ENCODE measurements at regions not wholly inside any gene's neighbourhood (a gene's known extent, or its start where the extent isn't known, plus 50 kb on each side); places are given as distances from the start of the nearest gene placed in this dataset.

DNA sequence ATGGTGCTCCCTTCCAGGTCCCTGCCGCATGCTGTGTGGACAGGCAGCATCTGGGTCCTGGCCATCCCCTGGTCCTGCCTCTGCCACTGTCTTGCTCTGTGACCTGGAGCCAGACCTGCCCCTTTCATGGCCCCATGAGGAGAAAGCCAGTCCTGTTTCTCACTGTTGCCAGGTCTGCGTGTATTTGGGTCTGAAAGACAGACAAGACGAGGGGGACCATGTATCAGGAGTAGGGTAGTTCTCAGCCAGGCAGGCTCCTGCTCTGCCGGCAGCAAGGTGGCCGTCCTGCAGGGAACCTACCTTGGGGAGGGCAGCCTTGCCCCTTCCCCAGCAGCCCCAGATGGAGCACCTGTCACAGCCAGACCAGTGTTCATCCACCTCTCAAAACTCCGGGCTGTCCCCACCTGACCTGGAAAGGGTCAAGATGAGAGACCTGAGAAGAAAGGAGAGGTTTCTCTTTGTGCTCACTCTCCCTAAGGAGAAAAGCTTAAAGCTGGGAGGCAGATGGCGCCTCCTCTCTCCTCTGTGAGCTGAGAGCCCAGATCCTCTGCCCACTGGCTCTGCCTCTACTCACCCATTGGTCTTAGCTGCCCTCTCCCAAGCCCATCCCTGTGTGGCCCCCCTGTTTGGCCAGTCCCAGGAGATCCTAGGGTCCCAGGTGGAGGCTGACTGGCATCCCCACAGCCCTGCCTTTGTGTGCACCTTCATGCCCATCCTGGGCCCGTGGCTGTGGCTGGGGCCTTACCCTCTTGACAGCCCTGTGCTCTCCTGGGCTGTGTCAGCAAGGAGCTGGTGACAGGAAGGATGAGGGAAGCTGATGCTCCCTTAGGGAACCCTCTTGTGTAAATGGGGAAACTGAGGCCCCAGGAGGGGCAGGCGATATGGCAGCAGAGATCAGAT, 116.1 kb upstream of the PCBD1 start:
- H3K4me3 ChIP-seq (ENCODE audit: low read depth in 1 of 2, low read length in 2 of 2) = no peak overlapping the region
- H3K4me1 ChIP-seq (ENCODE audit: control insufficient read depth in 1 of 2, insufficient read depth in 2 of 2, low read length in 2 of 2) = no peaks in the 10 kb centered on the region
- no peaks in the 10 kb centered on the region for H3K36me3 ChIP-seq (ENCODE audit: control insufficient read depth in 1 of 2, insufficient read depth in 2 of 2, low read length in 2 of 2)
- peaks cover 0 to 2% of the 10 kb centered on the region in 2 donors for H3K27me3 ChIP-seq (ENCODE audit: control insufficient read depth in 1 of 2, insufficient read depth in 2 of 2, low read length in 2 of 2)
- no peak overlapping the region for H3K27ac ChIP-seq (ENCODE audit: low read depth, low read length)
- H3K9me3 ChIP-seq (ENCODE audit: control insufficient read depth in 1 of 2, low read length in 2 of 2) = no peaks in the 10 kb centered on the region
- no peak overlapping the region for H3K9ac ChIP-seq (ENCODE audit: low read depth in 1 of 2, low read length in 2 of 2)

DNA sequence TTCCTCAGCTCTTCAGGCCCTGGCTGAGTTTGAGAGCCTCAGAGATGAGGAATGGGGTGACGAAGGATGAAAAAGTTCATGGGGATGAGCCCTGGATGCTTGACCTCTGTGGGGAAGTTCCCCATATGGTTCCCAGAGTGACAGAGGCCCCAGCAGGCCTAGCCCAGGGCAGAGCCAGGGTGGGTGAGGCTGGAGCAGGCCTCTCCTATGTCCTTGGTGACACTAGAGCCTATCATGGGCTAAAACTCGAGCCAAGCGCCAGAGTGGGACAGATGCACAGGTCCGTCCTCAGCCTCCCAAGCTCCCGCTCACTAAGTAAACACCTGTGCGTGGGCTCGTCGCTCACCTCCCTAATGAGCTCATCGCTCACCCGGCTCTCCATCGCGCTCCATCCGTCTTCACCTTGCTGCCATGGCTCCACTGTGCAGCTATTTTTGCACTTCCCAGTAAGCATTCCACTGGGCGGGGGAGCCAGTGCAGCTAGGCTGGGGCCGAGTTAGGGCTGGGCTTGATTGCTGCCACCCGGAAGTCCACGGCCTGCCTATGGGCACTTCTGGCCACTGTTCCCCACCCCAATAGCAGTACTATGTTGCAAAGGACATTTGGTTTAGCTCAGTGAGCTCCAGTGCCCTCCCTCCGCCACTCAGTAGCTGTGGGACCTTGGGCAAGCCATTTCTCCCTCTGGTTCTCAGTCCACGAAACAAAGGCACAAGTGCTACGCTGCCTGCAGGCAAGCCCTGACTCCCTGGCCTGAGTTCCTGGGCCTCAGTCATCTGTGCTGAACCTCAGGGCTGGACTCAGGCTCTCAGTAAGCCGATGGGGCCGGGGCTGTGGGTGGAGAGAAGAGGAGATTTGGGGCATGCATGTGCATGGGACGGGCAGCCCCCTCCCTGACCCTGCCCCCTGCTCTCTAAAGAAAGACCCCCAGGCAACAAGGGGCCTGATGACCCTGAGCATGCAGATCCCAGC, 117.3 kb upstream of the PCBD1 start:
- no peak overlapping the region for H3K27ac ChIP-seq (ENCODE audit: low read depth, low read length)
- H3K36me3 ChIP-seq (ENCODE audit: control insufficient read depth in 1 of 2, insufficient read depth in 2 of 2, low read length in 2 of 2) = no peaks in the 10 kb centered on the region
- H3K4me3 ChIP-seq (ENCODE audit: low read depth in 1 of 2, low read length in 2 of 2) = no peak overlapping the region
- H3K4me1 ChIP-seq (ENCODE audit: control insufficient read depth in 1 of 2, insufficient read depth in 2 of 2, low read length in 2 of 2) = no peaks in the 10 kb centered on the region
- H3K9me3 ChIP-seq (ENCODE audit: control insufficient read depth in 1 of 2, low read length in 2 of 2) = no peaks in the 10 kb centered on the region
- H3K9ac ChIP-seq (ENCODE audit: low read depth in 1 of 2, low read length in 2 of 2) = no peak overlapping the region
- peaks cover 0 to 2% of the 10 kb centered on the region in 2 donors for H3K27me3 ChIP-seq (ENCODE audit: control insufficient read depth in 1 of 2, insufficient read depth in 2 of 2, low read length in 2 of 2)

DNA sequence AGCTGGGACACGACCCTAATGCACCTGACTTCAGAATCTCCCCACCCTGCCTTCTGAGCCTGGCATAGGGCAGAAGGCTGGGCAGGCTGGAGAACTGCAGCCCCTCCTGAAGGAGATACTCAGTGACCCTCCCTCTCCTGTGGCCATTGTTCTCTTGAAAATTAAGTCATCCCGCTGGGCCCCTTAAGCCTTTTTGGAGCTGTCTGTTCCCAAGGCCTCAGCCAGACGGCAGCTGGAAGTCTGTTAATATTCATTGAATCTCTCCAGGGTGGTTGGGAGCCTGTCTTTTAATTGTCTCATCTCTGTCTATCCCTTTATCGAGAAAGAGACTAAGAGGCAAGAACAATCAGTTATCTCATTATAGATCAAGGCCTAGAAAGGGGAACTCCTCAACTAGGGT, 118.1 kb upstream of the PCBD1 start:
- H3K9ac ChIP-seq (ENCODE audit: low read depth in 1 of 2, low read length in 2 of 2) = no peak overlapping the region
- no peak overlapping the region for H3K27ac ChIP-seq (ENCODE audit: low read depth, low read length)
- H3K27me3 ChIP-seq (ENCODE audit: control insufficient read depth in 1 of 2, insufficient read depth in 2 of 2, low read length in 2 of 2) = peaks cover 0 to 2% of the 10 kb centered on the region in 2 donors
- H3K36me3 ChIP-seq (ENCODE audit: control insufficient read depth in 1 of 2, insufficient read depth in 2 of 2, low read length in 2 of 2) = no peaks in the 10 kb centered on the region
- no peaks in the 10 kb centered on the region for H3K9me3 ChIP-seq (ENCODE audit: control insufficient read depth in 1 of 2, low read length in 2 of 2)
- no peaks in the 10 kb centered on the region for H3K4me1 ChIP-seq (ENCODE audit: control insufficient read depth in 1 of 2, insufficient read depth in 2 of 2, low read length in 2 of 2)
- H3K4me3 ChIP-seq (ENCODE audit: low read depth in 1 of 2, low read length in 2 of 2) = no peak overlapping the region

DNA sequence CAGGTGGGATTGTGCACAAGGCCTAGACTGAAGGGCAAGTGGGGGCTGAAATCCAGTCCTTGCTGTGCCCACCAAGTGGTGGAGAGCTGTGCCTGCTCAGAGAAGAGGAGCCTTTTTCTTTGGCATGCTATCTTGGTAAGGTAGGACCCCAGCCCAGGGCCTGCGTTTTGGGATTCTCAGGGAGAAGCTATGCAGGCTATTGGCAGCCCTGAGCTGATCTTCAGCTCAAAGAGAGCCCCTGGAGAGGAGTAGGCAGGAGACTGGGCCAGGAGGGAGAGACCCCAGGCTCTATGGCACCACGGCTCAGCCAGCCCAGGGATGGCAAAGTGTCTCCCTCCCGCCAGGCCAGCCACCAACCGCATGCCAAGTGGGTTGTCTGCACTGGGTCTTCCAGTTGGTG, 119.2 kb upstream of the PCBD1 start:
- Histone ChIP-seq H3K36me3 (ENCODE audit: control insufficient read depth in 1 of 2, insufficient read depth in 2 of 2, low read length in 2 of 2) (no peaks in the 10 kb centered on the region), H3K27ac (ENCODE audit: low read depth, low read length) (no peak overlapping the region), H3K4me3 (ENCODE audit: low read depth in 1 of 2, low read length in 2 of 2) (no peak overlapping the region), H3K27me3 (ENCODE audit: control insufficient read depth in 1 of 2, insufficient read depth in 2 of 2, low read length in 2 of 2) (peaks cover 0 to 6% of the 10 kb centered on the region in 2 donors), H3K9ac (ENCODE audit: low read depth in 1 of 2, low read length in 2 of 2) (no peak overlapping the region), H3K4me1 (ENCODE audit: control insufficient read depth in 1 of 2, insufficient read depth in 2 of 2, low read length in 2 of 2) (no peaks in the 10 kb centered on the region), H3K9me3 (ENCODE audit: control insufficient read depth in 1 of 2, low read length in 2 of 2) (no peaks in the 10 kb centered on the region)

DNA sequence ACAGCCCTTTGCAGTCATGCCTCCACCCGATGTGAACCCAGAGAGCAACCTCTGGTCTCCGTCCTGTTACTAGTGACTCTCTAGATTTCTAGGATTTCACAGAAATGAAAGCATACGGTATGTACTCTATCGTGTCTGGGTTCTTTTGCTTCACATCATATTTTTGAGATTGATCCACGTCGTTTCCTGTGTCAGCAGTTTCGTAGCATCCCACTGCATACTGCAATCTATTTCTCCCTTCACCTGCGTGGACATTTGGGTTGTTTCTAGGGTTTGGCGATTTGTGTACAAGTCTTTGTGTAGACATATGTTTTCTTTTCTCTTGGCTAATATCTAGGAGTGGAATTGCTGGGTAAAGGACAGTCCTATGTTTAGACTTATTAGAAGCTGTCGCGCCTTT, 119.8 kb upstream of the PCBD1 start:
- Histone ChIP-seq H3K4me1 (ENCODE audit: control insufficient read depth in 1 of 2, insufficient read depth in 2 of 2, low read length in 2 of 2) (no peaks in the 10 kb centered on the region), H3K9ac (ENCODE audit: low read depth in 1 of 2, low read length in 2 of 2) (no peak overlapping the region), H3K27ac (ENCODE audit: low read depth, low read length) (no peak overlapping the region), H3K27me3 (ENCODE audit: control insufficient read depth in 1 of 2, insufficient read depth in 2 of 2, low read length in 2 of 2) (peaks cover 0 to 8% of the 10 kb centered on the region in 2 donors), H3K9me3 (ENCODE audit: control insufficient read depth in 1 of 2, low read length in 2 of 2) (no peaks in the 10 kb centered on the region), H3K4me3 (ENCODE audit: low read depth in 1 of 2, low read length in 2 of 2) (no peak overlapping the region), H3K36me3 (ENCODE audit: control insufficient read depth in 1 of 2, insufficient read depth in 2 of 2, low read length in 2 of 2) (no peaks in the 10 kb centered on the region)

DNA sequence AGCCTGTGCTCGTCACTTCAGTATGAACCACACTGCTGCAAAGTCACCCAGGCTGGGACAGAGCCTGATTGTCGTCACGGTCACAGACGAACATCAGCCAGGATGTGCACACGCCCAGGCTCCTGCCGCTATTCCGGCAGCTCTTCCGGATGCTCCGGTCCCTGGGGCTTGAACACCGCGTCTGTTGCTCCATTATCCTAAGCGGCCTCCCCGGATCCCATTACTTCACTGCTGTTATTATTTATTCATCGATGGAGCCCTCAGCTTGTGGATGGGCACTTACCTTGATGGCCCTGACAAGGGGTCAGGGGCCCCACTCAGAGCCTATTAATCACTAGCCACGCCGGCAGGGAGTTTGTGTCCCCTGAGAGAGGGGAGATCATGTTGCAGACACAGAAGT, 120.8 kb upstream of the PCBD1 start:
- no peaks in the 10 kb centered on the region for H3K4me1 ChIP-seq (ENCODE audit: control insufficient read depth in 1 of 2, insufficient read depth in 2 of 2, low read length in 2 of 2)
- no peak overlapping the region for H3K9ac ChIP-seq (ENCODE audit: low read depth in 1 of 2, low read length in 2 of 2)
- H3K27me3 ChIP-seq (ENCODE audit: control insufficient read depth in 1 of 2, insufficient read depth in 2 of 2, low read length in 2 of 2) = peaks cover 0 to 8% of the 10 kb centered on the region in 2 donors
- H3K4me3 ChIP-seq (ENCODE audit: low read depth in 1 of 2, low read length in 2 of 2) = no peak overlapping the region
- no peaks in the 10 kb centered on the region for H3K36me3 ChIP-seq (ENCODE audit: control insufficient read depth in 1 of 2, insufficient read depth in 2 of 2, low read length in 2 of 2)
- H3K27ac ChIP-seq (ENCODE audit: low read depth, low read length) = no peak overlapping the region
- H3K9me3 ChIP-seq (ENCODE audit: control insufficient read depth in 1 of 2, low read length in 2 of 2) = no peaks in the 10 kb centered on the region

DNA sequence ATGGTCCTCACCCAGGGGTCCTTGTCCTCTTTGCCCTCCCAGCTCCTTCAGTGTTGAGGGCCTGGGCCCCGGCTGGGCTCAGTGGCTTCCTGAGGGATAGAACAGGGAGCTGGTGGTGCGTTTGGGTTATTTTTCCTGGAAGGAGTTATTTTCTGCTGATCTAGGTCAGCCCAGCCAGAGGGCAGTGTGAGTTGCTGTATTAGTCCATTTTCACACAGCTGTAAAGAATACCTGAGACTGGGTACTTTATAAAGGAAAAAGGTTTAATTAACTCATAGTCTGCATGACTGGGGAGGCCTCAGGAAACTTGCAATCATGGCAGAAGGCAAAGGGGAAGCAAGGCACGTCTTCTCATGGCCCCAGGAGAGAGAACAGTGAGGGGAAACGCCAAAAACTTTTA, 122.4 kb upstream of the PCBD1 start:
- Histone ChIP-seq H3K36me3 (ENCODE audit: control insufficient read depth in 1 of 2, insufficient read depth in 2 of 2, low read length in 2 of 2) (no peaks in the 10 kb centered on the region), H3K4me3 (ENCODE audit: low read depth in 1 of 2, low read length in 2 of 2) (no peak overlapping the region), H3K27ac (ENCODE audit: low read depth, low read length) (no peak overlapping the region), H3K27me3 (ENCODE audit: control insufficient read depth in 1 of 2, insufficient read depth in 2 of 2, low read length in 2 of 2) (peaks cover 0 to 6% of the 10 kb centered on the region in 2 donors), H3K9ac (ENCODE audit: low read depth in 1 of 2, low read length in 2 of 2) (no peak overlapping the region), H3K4me1 (ENCODE audit: control insufficient read depth in 1 of 2, insufficient read depth in 2 of 2, low read length in 2 of 2) (no peaks in the 10 kb centered on the region), H3K9me3 (ENCODE audit: control insufficient read depth in 1 of 2, low read length in 2 of 2) (no peaks in the 10 kb centered on the region)

DNA sequence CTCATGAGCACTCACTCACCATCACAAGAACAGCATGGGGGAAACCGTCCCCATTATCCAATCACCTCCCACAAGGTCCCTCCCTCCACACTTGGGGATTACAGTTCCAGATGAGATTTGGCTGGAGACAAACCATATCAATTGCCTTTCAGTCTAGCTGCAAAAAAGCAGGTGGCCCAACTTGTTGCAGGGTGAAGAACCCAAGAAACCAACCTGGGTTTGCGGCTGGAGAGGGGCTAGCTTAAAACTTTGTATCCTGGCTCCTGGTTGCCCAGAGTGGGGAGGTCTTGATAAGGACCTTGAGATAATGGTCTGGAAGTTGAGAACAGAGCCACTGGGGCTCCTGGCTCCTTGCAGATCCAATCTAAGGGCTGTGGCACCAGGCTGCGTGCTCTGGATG, 122.8 kb upstream of the PCBD1 start:
- Histone ChIP-seq H3K4me3 (ENCODE audit: low read depth in 1 of 2, low read length in 2 of 2) (no peak overlapping the region), H3K27ac (ENCODE audit: low read depth, low read length) (no peak overlapping the region), H3K9ac (ENCODE audit: low read depth in 1 of 2, low read length in 2 of 2) (no peak overlapping the region), H3K9me3 (ENCODE audit: control insufficient read depth in 1 of 2, low read length in 2 of 2) (no peaks in the 10 kb centered on the region), H3K4me1 (ENCODE audit: control insufficient read depth in 1 of 2, insufficient read depth in 2 of 2, low read length in 2 of 2) (no peaks in the 10 kb centered on the region), H3K27me3 (ENCODE audit: control insufficient read depth in 1 of 2, insufficient read depth in 2 of 2, low read length in 2 of 2) (peaks cover 0 to 6% of the 10 kb centered on the region in 2 donors), H3K36me3 (ENCODE audit: control insufficient read depth in 1 of 2, insufficient read depth in 2 of 2, low read length in 2 of 2) (no peaks in the 10 kb centered on the region)

DNA sequence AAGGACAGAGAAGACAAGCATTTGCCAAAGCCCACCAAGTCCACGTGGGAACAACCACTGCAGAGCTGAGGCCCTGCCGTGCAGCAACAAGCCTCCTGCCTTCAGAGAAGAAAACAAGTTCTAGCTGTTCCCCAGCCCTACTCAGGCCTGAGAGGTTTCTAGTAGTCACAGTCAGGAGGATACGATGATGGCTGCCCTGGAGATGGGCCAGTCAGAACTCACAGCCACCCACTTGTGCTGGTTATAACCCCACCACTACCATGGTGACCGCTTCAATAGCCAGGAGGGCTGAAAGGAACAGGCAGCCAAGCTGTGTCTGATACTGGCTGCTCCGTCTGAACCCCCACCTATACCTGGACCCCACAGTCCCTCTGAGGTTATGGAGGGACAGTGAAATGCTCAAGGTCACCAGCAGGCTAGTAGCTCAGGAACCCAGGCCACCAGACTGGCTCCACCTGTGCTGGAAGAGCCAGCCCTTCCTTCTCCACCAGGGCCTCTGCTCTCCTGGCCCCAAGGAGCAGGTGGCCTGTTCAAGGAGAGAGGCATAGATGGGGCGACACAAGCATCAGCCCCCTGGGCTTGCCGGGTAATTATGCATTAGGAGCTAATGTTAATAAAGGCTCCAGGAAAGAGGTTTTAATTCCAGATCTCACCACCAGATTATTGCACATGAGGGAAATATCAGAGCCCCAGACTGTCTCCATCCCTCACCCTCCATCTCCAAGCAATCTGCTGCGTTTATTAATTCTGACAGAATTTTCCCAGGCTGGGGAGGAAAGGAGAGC, 125.8 kb upstream of the PCBD1 start:
- no peak overlapping the region for H3K9ac ChIP-seq (ENCODE audit: low read depth in 1 of 2, low read length in 2 of 2)
- H3K36me3 ChIP-seq (ENCODE audit: control insufficient read depth in 1 of 2, insufficient read depth in 2 of 2, low read length in 2 of 2) = no peaks in the 10 kb centered on the region
- peaks cover 0 to 6% of the 10 kb centered on the region in 2 donors for H3K27me3 ChIP-seq (ENCODE audit: control insufficient read depth in 1 of 2, insufficient read depth in 2 of 2, low read length in 2 of 2)
- no peaks in the 10 kb centered on the region for H3K9me3 ChIP-seq (ENCODE audit: control insufficient read depth in 1 of 2, low read length in 2 of 2)
- no peak overlapping the region for H3K4me3 ChIP-seq (ENCODE audit: low read depth in 1 of 2, low read length in 2 of 2)
- no peaks in the 10 kb centered on the region for H3K4me1 ChIP-seq (ENCODE audit: control insufficient read depth in 1 of 2, insufficient read depth in 2 of 2, low read length in 2 of 2)
- H3K27ac ChIP-seq (ENCODE audit: low read depth, low read length) = no peak overlapping the region

Measured in duodenal mucosa (tissue), 2 donors.